GM12864 (cell line): ENCODE measurements at regions not wholly inside any gene's neighbourhood (a gene's known extent, or its start where the extent isn't known, plus 50 kb on each side); places are given as distances from the start of the nearest gene placed in this dataset.

Source experiments
- DNase-seq: peaks from one replicate; pipeline ENCODE4 v3.0.0-alpha.2; 2011; ENCODE audit warnings: low read depth
- H3K4me3 ChIP-seq: 2 replicates; pipeline ENCODE4 v1.5.1; 2011; ENCODE audit warnings: mild to moderate bottlenecking, low read depth, low read length, control low read depth
- TF ChIP-seq, protein P1 (sequence below): IDR thresholded peaks from 2 replicates; pipeline ENCODE4 v1.5.1; 2011; ENCODE audit warnings: low read depth, mild to moderate bottlenecking, moderate library complexity, low read length, control low read depth, inconsistent platforms; ENCODE audit errors: missing control alignments

DNA sequence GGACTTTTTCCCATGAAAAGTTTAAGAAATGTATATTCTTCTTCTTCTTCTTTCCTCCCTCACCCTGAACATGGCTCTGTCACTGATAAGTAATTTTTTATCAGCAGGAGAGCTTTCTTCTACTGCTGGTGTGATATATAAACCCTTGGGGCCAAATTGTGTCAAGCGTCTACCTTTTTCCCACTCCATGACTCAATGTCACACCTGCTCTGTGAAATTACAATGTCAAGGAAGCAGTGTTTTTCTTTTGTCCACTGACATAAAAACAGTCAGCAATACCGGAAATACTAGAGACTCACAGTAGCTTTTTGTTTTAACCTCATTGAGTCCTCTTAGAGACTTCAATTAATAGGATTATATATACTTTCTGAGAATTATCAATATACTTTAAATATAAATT, 416.2 kb upstream of the ADGRL4 start:
- DNase-seq: no peak
- TF ChIP-seq, protein P1, sequence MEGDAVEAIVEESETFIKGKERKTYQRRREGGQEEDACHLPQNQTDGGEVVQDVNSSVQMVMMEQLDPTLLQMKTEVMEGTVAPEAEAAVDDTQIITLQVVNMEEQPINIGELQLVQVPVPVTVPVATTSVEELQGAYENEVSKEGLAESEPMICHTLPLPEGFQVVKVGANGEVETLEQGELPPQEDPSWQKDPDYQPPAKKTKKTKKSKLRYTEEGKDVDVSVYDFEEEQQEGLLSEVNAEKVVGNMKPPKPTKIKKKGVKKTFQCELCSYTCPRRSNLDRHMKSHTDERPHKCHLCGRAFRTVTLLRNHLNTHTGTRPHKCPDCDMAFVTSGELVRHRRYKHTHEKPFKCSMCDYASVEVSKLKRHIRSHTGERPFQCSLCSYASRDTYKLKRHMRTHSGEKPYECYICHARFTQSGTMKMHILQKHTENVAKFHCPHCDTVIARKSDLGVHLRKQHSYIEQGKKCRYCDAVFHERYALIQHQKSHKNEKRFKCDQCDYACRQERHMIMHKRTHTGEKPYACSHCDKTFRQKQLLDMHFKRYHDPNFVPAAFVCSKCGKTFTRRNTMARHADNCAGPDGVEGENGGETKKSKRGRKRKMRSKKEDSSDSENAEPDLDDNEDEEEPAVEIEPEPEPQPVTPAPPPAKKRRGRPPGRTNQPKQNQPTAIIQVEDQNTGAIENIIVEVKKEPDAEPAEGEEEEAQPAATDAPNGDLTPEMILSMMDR: no peak
- H3K4me3 ChIP-seq: no peak overlapping the region

DNA sequence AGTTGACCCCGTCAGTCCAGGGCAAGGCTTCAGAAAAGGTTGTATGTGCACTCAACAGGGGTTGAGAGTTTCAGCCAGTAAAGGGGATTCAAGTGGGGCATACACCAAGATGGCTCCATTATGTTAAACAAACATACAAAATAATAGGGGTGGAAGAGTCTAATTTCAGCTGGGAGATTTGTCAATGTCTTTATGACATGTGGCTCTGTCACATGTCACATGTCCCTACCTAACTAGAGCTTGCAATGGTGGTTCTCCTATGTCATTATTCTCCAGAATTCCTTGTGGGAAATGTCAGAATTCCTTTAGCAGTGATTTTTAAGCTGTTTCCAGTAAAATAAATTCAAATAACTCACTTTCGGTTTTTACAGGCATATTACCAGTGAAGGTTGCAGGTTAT, 392.0 kb upstream of the ADGRL4 start:
- TF ChIP-seq, protein P1: no peak
- H3K4me3 ChIP-seq: no peak overlapping the region
- DNase-seq: no peak

DNA sequence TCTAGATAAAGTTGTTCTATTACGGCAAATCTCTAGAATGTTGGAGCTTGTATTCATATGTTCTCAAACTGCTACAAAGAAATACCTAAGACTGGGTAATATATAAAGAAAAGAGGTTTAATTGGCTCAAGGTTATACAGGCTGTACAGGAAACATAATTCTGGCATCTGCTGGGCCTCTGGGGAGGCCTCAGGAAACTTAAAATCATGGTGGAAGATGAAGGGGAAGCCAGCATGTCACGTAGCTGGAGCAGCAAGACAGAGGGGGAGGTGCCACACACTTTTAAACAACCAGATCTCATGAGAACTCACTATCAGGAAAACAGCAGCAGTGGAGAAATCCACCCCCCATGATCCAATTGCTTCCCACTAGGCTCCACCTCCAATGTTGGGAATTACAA, 390.4 kb upstream of the ADGRL4 start:
- no peak for DNase-seq
- TF ChIP-seq, protein P1: no peak
- H3K4me3 ChIP-seq: no peak overlapping the region

DNA sequence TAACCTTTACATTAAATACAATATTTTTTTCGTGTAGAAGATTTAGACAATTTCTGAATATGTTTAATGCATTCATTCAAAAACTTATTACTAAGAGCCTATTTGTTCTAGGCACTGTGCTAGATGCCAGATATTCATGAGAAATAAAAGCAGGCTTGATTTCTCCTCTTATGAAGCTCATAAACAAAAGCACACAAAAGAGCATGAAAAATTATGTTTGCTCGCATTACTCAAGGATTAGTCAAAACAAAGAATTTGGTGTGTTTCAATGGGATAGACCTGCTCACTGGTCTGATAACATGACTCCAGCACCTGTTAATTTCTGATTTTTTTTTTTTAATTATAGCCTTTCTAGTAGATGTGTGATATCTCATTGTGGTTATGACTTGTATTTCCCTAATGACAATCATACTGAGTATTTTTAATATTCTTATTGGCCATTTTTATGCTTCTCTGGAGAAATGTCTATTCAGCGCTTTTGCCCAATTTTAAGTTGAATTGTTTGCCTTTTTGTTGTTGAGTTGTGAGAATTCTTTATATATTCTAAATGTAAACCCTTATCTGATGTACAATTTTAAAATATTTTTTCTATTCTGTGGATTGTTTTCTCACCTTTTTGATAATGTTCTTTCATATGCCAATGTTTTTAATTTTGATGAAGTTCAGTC, 382.3 kb upstream of the ADGRL4 start:
- TF ChIP-seq, protein P1: no peak
- no peak overlapping the region for H3K4me3 ChIP-seq
- DNase-seq: no peak

DNA sequence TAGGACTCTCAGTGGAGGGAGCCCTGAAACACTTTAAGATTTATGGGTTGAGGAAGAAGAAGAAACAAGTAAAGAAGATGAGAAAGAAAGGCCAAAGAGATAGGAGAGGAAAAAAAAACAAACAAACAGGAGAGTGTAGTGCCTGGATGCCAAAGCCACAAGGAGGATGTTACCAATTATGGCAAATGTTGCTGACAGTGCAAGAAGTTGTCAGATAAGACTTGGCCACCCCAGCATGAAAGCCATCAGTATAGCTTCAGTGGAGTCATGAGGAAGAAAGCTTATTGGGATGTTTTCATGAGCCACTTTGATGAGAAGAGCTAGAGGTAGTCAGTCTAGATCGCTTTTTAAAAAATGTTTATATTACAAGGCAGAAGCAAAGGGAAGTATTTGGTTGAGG, 380.2 kb upstream of the ADGRL4 start:
- TF ChIP-seq, protein P1: no peak
- no peak for DNase-seq
- H3K4me3 ChIP-seq: no peak overlapping the region

DNA sequence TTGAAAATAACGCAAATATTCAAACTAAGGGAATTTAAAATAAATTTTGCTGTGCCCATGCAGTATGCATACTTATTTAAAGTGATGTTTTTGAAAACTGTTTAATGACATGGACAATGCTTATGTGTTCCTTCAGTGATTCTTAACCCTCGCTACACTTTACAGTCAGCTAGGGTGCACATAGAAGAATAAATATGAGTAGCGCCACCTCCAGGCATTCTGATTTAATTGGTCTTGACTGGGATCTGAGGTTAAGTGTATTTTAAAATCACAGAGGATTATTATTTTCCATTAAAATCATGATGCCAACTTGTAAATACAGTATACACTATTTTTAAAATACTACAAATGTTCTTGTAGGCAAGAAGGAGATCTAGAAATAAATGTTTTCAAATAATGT, 373.5 kb upstream of the ADGRL4 start:
- DNase-seq: no peak
- no peak overlapping the region for H3K4me3 ChIP-seq
- TF ChIP-seq, protein P1: no peak

DNA sequence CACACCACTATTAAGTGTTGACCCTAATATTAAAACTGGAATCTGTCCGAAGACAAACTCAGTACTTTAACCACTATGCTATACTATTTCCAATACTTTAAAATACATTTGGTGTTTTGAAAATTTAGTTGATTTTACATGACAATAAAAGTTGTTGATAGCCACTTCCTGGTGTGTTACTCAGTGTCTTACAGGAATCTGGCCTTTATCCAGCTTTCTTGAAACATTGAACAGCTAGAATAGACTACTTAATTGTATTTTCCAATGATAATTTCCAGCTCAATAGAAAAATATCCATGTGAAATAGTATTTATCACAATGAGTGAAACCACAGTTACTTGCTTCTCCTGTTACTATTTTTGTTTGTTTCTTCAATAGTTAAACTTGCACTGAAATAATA, 369.6 kb upstream of the ADGRL4 start:
- no peak for DNase-seq
- H3K4me3 ChIP-seq: no peak overlapping the region
- TF ChIP-seq, protein P1: no peak
